NB4 (cell line): ENCODE measurements at regions not wholly inside any gene's neighbourhood (a gene's known extent, or its start where the extent isn't known, plus 50 kb on each side); places are given as distances from the start of the nearest gene placed in this dataset.

Experiments
- DNase-seq: peaks from one replicate; pipeline ENCODE4 v3.0.0; 2010; ENCODE audit warnings: low read depth
- H3K4me3 ChIP-seq: one replicate; pipeline ENCODE4 v1.5.1; 2011; ENCODE audit warnings: mild to moderate bottlenecking, low read depth, low read length, moderate library complexity
- MAX ChIP-seq: IDR thresholded peaks from 2 replicates; pipeline ENCODE4 v1.6.1; 2011; ENCODE audit warnings: low read depth, low read length
- MYC ChIP-seq: IDR thresholded peaks from 2 replicates; pipeline ENCODE4 v1.6.1; 2011; ENCODE audit warnings: low read depth, low read length
- POLR2A ChIP-seq: IDR thresholded peaks from 2 replicates; pipeline ENCODE4 v1.6.1; 2011; ENCODE audit warnings: mild to moderate bottlenecking; ENCODE audit not compliant: insufficient read length; ENCODE audit errors: extremely low read depth
- TF ChIP-seq, protein P1 (sequence below): IDR thresholded peaks from one replicate; pipeline ENCODE4 v1.5.1; 2012; ENCODE audit warnings: low read depth, low read length

GRCh38 chr11:81397316-81397715 is 1336.3 kb downstream of the FAM181B start:
- no peak overlapping the region for H3K4me3 ChIP-seq
- no peak for TF ChIP-seq POLR2A
- no peak for DNase-seq

DNA sequence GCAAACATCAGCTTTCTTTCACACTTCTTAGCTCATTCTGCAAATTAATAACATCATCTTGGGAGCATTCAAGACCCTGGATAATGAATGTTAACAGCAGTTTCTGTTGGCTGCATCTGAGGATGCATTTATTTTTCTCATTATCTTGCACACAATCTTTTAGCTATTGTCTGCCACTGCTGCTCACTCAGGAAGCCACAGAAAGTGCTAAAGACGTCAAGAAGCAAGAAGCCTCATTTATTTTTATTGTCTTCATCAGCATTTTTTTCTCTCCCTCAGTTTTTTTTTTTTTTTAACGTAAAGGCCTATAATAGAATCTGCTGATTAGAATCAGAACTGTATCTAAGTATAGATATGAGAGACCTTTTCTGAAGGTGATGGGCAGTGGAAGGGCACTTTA is 1339.4 kb downstream of the FAM181B start:
- no peak for TF ChIP-seq POLR2A
- no peak for TF ChIP-seq MAX
- TF ChIP-seq, protein P1, sequence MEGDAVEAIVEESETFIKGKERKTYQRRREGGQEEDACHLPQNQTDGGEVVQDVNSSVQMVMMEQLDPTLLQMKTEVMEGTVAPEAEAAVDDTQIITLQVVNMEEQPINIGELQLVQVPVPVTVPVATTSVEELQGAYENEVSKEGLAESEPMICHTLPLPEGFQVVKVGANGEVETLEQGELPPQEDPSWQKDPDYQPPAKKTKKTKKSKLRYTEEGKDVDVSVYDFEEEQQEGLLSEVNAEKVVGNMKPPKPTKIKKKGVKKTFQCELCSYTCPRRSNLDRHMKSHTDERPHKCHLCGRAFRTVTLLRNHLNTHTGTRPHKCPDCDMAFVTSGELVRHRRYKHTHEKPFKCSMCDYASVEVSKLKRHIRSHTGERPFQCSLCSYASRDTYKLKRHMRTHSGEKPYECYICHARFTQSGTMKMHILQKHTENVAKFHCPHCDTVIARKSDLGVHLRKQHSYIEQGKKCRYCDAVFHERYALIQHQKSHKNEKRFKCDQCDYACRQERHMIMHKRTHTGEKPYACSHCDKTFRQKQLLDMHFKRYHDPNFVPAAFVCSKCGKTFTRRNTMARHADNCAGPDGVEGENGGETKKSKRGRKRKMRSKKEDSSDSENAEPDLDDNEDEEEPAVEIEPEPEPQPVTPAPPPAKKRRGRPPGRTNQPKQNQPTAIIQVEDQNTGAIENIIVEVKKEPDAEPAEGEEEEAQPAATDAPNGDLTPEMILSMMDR: no peak
- TF ChIP-seq MYC: no peak

GRCh38 chr11:81388326-81388725 is 1345.3 kb downstream of the FAM181B start:
- no peak overlapping the region for H3K4me3 ChIP-seq
- no peak for TF ChIP-seq POLR2A
- TF ChIP-seq MYC: no peak
- no peak for TF ChIP-seq MAX
- TF ChIP-seq, protein P1: no peak
- DNase-seq: no peak

More for the DNA sequence above, 1339.4 kb downstream of the FAM181B start:
- H3K4me3 ChIP-seq: no peak overlapping the region
- DNase-seq: no peak

- DNase-seq: no peak
- TF ChIP-seq, protein P1: no peak
- TF ChIP-seq MAX (no peak), POLR2A (no peak), MYC (no peak)
- H3K4me3 ChIP-seq: no peak overlapping the region
Measured at GRCh38 chr11:81380395-81380794, 1353.3 kb downstream of the FAM181B start.

DNA sequence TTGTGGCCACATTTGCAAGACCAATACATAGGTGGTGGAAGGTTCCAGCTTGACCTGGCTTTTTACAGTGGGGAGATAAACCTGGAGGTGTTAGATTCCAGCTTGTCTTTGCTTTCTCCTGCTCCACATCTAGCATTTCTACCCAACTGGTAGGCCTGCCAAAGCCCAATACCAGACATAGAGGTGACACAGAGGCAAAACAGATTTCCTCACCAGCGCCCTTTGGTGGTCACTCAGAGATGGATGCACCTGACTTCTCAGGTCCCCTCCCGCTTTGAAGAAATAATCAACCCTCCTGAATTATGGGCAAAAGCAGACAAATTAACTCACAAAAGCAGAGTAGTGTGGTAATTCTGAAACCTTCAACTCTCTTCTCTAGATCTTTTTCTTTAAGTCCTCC is 1356.2 kb downstream of the FAM181B start:
- DNase-seq: no peak
- H3K4me3 ChIP-seq: no peak overlapping the region
- TF ChIP-seq MAX (no peak), MYC (no peak), POLR2A (no peak)
- TF ChIP-seq, protein P1: no peak

GRCh38 chr11:81373986-81374385 is 1359.7 kb downstream of the FAM181B start:
- DNase-seq: no peak
- no peak overlapping the region for H3K4me3 ChIP-seq
- TF ChIP-seq, protein P1: no peak
- TF ChIP-seq MAX: no peak
- TF ChIP-seq POLR2A: no peak
- TF ChIP-seq MYC: no peak
